PFSK-1 (cell line): ENCODE measurements at regions not wholly inside any gene's neighbourhood (a gene's known extent, or its start where the extent isn't known, plus 50 kb on each side); places are given as distances from the start of the nearest gene placed in this dataset.

Source experiments
- POLR2AphosphoS5 ChIP-seq: IDR thresholded peaks from 2 replicates; pipeline ENCODE4 v1.6.1; 2012; ENCODE audit warnings: low read depth, mild to moderate bottlenecking, control low read depth, low read length, moderate library complexity
- TAF1 ChIP-seq: IDR thresholded peaks from 2 replicates; pipeline ENCODE4 v1.6.1; 2012; ENCODE audit warnings: low read length, control low read depth, borderline replicate concordance; ENCODE audit not compliant: insufficient read depth
- TF ChIP-seq, protein P1 (sequence below), 2 experiments: IDR thresholded peaks; 2 replicates each; pipeline versions ENCODE4 v1.6.1 to v1.8.0; 2011 to 2012; ENCODE audit warnings: low read depth in 2 of 2, low read length in 2 of 2, control low read depth in 1 of 2, inconsistent platforms in 1 of 2, mild to moderate bottlenecking in 1 of 2, moderate library complexity in 1 of 2; ENCODE audit not compliant: insufficient read depth in 1 of 2

DNA sequence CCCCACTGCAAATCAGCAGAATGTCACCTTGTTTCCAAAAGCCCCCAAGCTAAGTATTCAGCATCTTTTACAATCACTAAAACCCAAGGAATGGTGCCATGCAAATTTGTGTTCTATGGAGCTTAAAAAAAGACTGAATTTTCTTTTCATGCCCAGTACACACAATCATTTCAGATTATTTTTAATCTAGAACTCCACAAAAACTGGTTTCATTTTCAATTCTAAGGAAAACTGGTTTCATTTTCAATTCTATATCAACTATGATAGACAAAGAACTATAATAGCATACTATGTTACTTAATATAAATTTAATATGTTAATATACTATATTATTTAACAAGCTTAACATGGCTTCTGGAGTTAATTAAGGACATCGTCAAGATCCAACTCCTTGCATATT lies 88.4 kb upstream of the DOCK9 start:
- TF ChIP-seq POLR2AphosphoS5, result no peak
- TF ChIP-seq, protein P1, sequence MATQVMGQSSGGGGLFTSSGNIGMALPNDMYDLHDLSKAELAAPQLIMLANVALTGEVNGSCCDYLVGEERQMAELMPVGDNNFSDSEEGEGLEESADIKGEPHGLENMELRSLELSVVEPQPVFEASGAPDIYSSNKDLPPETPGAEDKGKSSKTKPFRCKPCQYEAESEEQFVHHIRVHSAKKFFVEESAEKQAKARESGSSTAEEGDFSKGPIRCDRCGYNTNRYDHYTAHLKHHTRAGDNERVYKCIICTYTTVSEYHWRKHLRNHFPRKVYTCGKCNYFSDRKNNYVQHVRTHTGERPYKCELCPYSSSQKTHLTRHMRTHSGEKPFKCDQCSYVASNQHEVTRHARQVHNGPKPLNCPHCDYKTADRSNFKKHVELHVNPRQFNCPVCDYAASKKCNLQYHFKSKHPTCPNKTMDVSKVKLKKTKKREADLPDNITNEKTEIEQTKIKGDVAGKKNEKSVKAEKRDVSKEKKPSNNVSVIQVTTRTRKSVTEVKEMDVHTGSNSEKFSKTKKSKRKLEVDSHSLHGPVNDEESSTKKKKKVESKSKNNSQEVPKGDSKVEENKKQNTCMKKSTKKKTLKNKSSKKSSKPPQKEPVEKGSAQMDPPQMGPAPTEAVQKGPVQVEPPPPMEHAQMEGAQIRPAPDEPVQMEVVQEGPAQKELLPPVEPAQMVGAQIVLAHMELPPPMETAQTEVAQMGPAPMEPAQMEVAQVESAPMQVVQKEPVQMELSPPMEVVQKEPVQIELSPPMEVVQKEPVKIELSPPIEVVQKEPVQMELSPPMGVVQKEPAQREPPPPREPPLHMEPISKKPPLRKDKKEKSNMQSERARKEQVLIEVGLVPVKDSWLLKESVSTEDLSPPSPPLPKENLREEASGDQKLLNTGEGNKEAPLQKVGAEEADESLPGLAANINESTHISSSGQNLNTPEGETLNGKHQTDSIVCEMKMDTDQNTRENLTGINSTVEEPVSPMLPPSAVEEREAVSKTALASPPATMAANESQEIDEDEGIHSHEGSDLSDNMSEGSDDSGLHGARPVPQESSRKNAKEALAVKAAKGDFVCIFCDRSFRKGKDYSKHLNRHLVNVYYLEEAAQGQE (IDR thresholded peaks at IDR 0.05; ENCODE audit: insufficient read depth in 1 of 2, low read depth in 2 of 2, low read length in 2 of 2), result no peak
- no peak for TF ChIP-seq TAF1
